RPMI7951 (cell line): ENCODE measurements at regions not wholly inside any gene's neighbourhood (a gene's known extent, or its start where the extent isn't known, plus 50 kb on each side); places are given as distances from the start of the nearest gene placed in this dataset.

Experiments
- DNase-seq: peaks from one replicate; pipeline ENCODE4 v3.0.0-alpha.2; 2012; ENCODE audit warnings: low read depth

GRCh38 chr10:85542936-85543730 is 823.5 kb downstream of the GRID1 start:
- no peak for DNase-seq

DNA sequence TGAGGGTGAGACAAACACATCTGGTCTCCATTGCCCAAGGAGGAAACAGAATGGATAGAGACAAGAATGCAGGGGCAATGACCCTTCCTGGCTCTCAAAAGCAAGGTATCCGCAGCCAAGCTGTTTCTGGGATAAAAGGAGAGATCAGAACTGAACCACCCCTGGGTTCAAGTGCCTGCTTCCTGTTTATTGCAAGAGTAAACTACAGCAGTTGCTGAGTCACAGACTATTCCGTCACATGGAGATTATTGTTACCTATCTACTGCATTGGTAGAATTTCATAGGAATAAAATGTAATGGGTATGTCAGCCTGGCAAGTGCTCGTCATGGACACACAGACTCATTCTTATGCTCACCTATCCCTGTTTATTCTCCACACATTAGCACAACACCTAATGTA is 821.6 kb downstream of the GRID1 start:
- DNase-seq = no peak

- DNase-seq = no peak
These were observed 820.7 kb downstream of the GRID1 start for GRCh38 chr10:85545874-85546273.

DNA sequence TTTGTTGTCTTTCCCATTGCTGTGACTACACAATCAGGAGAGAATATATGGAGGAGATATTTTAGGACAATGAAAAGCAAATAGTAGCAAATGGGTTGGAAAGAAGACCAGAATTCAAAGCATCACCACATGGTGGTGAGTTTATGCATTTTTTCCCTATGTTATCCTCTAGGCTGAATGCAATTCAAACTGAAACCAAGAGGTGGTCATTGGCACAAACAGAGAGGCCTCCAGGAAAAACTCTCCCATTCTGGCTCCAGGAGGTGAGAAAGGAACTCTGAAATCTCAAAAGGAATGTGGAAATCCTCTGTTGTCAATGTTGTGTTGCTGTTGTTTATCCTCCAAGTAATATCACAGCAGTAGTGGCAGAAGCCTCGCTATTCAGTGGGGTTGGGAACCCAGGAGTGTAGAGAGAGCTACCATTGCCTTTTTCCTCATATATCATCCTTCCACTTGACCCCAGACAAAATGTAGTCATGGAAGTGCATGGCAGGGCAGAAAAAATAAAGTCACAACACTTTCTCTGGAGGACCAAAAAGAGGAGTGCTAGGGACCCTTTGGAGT is 819.1 kb downstream of the GRID1 start:
- no peak for DNase-seq

GRCh38 chr10:85548034-85548433 is 818.6 kb downstream of the GRID1 start:
- DNase-seq = peak; percentile 13
